IMR-90 (cell line): ENCODE measurements at regions not wholly inside any gene's neighbourhood (a gene's known extent, or its start where the extent isn't known, plus 50 kb on each side); places are given as distances from the start of the nearest gene placed in this dataset.

Experiments used
- ATAC-seq: fragments of 200-7000 bp; cut with Tn5 transposase; 2 replicates; pipeline ENCODE4 v1.9.1; 2020; ENCODE audit warnings: low read depth, mild to moderate bottlenecking, moderate library complexity
- BruUV-seq: library from RNA; stranded (reverse); fragments of 400-500 nt; replicated peaks from 2 replicates; lab custom pipeline; 2021; lab: Mats Ljungman, UMichigan
- CTCF ChIA-PET: fragments of 300-600 bp; formaldehyde crosslinking; extraction: SDS; loops from one replicate; lab custom pipeline; 2021; ENCODE audit warnings: antibody characterized with exemption; lab: Yijun Ruan, JAX
- POLR2A ChIA-PET: fragments of 300-600 bp; sonication (Branson Sonifier 250); formaldehyde crosslinking; loops from one replicate; lab custom pipeline; 2022; ENCODE audit warnings: antibody characterized with exemption; ENCODE audit not compliant: unreplicated experiment; lab: Charles Lee
- DNase-seq: peaks from one replicate; pipeline ENCODE4 v3.0.0; 2013
- H2AFZ ChIP-seq: replicated peaks from 2 replicates; pipeline ENCODE3; 2013; ENCODE audit warnings: low read length, mild to moderate bottlenecking; ENCODE audit not compliant: poor library complexity
- H2AK5ac ChIP-seq: 2 replicates; pipeline ENCODE4 v1.6.1; 2013; ENCODE audit warnings: low read depth, low read length, inconsistent platforms
- H2AK9ac ChIP-seq: replicated peaks from 2 replicates; pipeline ENCODE3; 2013; ENCODE audit warnings: mild to moderate bottlenecking, low read depth, low read length, moderate library complexity; ENCODE audit not compliant: poor library complexity
- H2BK120ac ChIP-seq: 2 replicates; pipeline ENCODE4 v1.6.1; 2013; ENCODE audit warnings: low read depth, low read length, inconsistent platforms
- H2BK15ac ChIP-seq: 3 replicates; pipeline ENCODE4 v1.6.1; 2013; ENCODE audit warnings: low read depth, low read length, inconsistent platforms
- H2BK20ac ChIP-seq: 2 replicates; pipeline ENCODE4 v1.6.1; 2013; ENCODE audit warnings: low read depth, mild to moderate bottlenecking, inconsistent platforms, low read length, moderate library complexity
- H2BK5ac ChIP-seq: 2 replicates; pipeline ENCODE4 v1.6.1; 2013; ENCODE audit warnings: mild to moderate bottlenecking, low read depth, low read length, inconsistent platforms; ENCODE audit not compliant: poor library complexity, severe bottlenecking
- H3K14ac ChIP-seq: replicated peaks from 2 replicates; pipeline ENCODE4 v1.6.1; 2013; ENCODE audit warnings: low read depth, low read length, inconsistent platforms
- H3K18ac ChIP-seq: 2 replicates; pipeline ENCODE4 v1.6.1; 2013; ENCODE audit warnings: low read depth, low read length, control low read depth
- H3K23ac ChIP-seq: 2 replicates; pipeline ENCODE4 v1.6.1; 2013; ENCODE audit warnings: low read depth, low read length, inconsistent platforms
- H3K27ac ChIP-seq: 2 replicates; pipeline ENCODE4 v1.5.1; 2013; ENCODE audit warnings: mild to moderate bottlenecking, control low read depth, low read length; ENCODE audit not compliant: insufficient read depth
- H3K27me3 ChIP-seq: 2 replicates; pipeline ENCODE4 v1.6.1; 2013; ENCODE audit warnings: low read length; ENCODE audit not compliant: control insufficient read depth, insufficient read depth
- H3K36me3 ChIP-seq: 2 replicates; pipeline ENCODE4 v1.6.1; 2013; ENCODE audit warnings: low read length, mixed read lengths; ENCODE audit not compliant: control insufficient read depth, insufficient read depth
- H3K4ac ChIP-seq: 2 replicates; pipeline ENCODE4 v1.6.1; 2013; ENCODE audit warnings: low read depth, low read length, inconsistent platforms
- H3K4me1 ChIP-seq: 2 replicates; pipeline ENCODE4 v1.6.1; 2013; ENCODE audit warnings: low read length, mixed read lengths; ENCODE audit not compliant: control insufficient read depth, insufficient read depth
- H3K4me2 ChIP-seq: 2 replicates; pipeline ENCODE4 v1.6.1; 2013; ENCODE audit warnings: low read depth, mild to moderate bottlenecking, control low read depth, low read length, moderate library complexity
- H3K4me3 ChIP-seq: 2 replicates; pipeline ENCODE4 v1.5.1; 2013; ENCODE audit warnings: low read depth, mild to moderate bottlenecking, control low read depth, low read length, moderate library complexity; ENCODE audit not compliant: insufficient read depth
- H3K56ac ChIP-seq: 2 replicates; pipeline ENCODE4 v1.6.1; 2013; ENCODE audit warnings: low read length, inconsistent platforms; ENCODE audit not compliant: insufficient read depth; ENCODE audit errors: extremely low read depth
- H3K79me1 ChIP-seq, 2 experiments: 2 replicates each; pipeline ENCODE4 v1.6.1; 2013; ENCODE audit warnings: low read length in 2 of 2, inconsistent platforms in 1 of 2, low read depth in 1 of 2
- H3K9ac ChIP-seq: 2 replicates; pipeline ENCODE4 v1.6.1; 2013; ENCODE audit warnings: low read depth, low read length, control low read depth
- H3K9me1 ChIP-seq: 2 replicates; pipeline ENCODE4 v1.6.1; 2013; ENCODE audit warnings: low read length, inconsistent platforms; ENCODE audit not compliant: insufficient read depth
- H3K9me3 ChIP-seq: 2 replicates; pipeline ENCODE4 v1.6.1; 2013; ENCODE audit warnings: low read length; ENCODE audit not compliant: control insufficient read depth, insufficient read depth
- H4K20me1 ChIP-seq: 2 replicates; pipeline ENCODE4 v1.6.1; 2013; ENCODE audit warnings: low read length, inconsistent platforms; ENCODE audit not compliant: insufficient read depth
- H4K5ac ChIP-seq: 2 replicates; pipeline ENCODE4 v1.6.1; 2013; ENCODE audit warnings: mild to moderate bottlenecking, low read depth, low read length, control low read depth
- H4K8ac ChIP-seq, 2 experiments: 2 replicates each; pipeline ENCODE4 v1.6.1; 2013; ENCODE audit warnings: low read depth in 2 of 2, low read length in 2 of 2, control low read depth in 1 of 2, inconsistent platforms in 1 of 2
- H4K91ac ChIP-seq: 2 replicates; pipeline ENCODE4 v1.6.1; 2013; ENCODE audit warnings: low read depth, low read length, inconsistent platforms; ENCODE audit not compliant: insufficient read depth
- CHD1 ChIP-seq: IDR thresholded peaks from 2 replicates; pipeline ENCODE4 v1.6.1; 2012; ENCODE audit warnings: low read depth, low read length, improper control_type of control experiment
- NFE2L2 ChIP-seq: fragments of 150-350 bp; IDR thresholded peaks from 2 replicates; pipeline ENCODE4 v1.6.1; 2016; ENCODE audit warnings: low read depth, mild to moderate bottlenecking, low read length
- RAD21 ChIP-seq: IDR thresholded peaks from 2 replicates; pipeline ENCODE4 v1.6.1; 2012; ENCODE audit warnings: low read length, improper control_type of control experiment
- RCOR1 ChIP-seq: IDR thresholded peaks from 2 replicates; pipeline ENCODE4 v1.6.1; 2012; ENCODE audit warnings: mild to moderate bottlenecking, low read length, improper control_type of control experiment; ENCODE audit not compliant: insufficient replicate concordance
- WGBS, 2 experiments: methylation state at CpG; one replicate each; pipeline versions ENCODE4 v1.1.5 to v1.1.7; 2013; ENCODE audit warnings: missing lambda C conversion rate in 2 of 2; ENCODE audit not compliant: insufficient read length in 1 of 2; ENCODE audit errors: extremely low coverage in 2 of 2; 5-methylcytosine and 5-hydroxymethylcytosine counted together
- dilution Hi-C: fragments of 300-500 bp; cut with HindIII; formaldehyde crosslinking; loops from one replicate; pipeline ENCODE4 v1.14.3; 2018; ENCODE audit warnings: low sequenced_read_pairs; ENCODE audit not compliant: unreplicated experiment
- in situ Hi-C: fragments of 300-500 bp; cut with MboI; formaldehyde crosslinking; loops from 3 replicates; pipeline ENCODE4 v1.14.3; 2019; ENCODE audit warnings: low sequenced_read_pairs, inconsistent platforms, mixed read lengths
- intact Hi-C: fragments of 100-400 bp; cut with micrococcal nuclease; formaldehyde crosslinking; loops from 2 replicates; pipeline ENCODE4 v1.10.0; 2022
- TF ChIP-seq, protein P1 (sequence below): fragments of 150-350 bp; IDR thresholded peaks from 2 replicates; pipeline ENCODE4 v1.6.1; 2017; ENCODE audit warnings: mild to moderate bottlenecking, antibody characterized with exemption, low read length, low read depth
- TF ChIP-seq, protein P2 (sequence below): conservative IDR thresholded peaks from 2 replicates; pipeline ENCODE4 v1.5.1; 2012; ENCODE audit warnings: mild to moderate bottlenecking, low read depth, low read length, improper control_type of control experiment

DNA sequence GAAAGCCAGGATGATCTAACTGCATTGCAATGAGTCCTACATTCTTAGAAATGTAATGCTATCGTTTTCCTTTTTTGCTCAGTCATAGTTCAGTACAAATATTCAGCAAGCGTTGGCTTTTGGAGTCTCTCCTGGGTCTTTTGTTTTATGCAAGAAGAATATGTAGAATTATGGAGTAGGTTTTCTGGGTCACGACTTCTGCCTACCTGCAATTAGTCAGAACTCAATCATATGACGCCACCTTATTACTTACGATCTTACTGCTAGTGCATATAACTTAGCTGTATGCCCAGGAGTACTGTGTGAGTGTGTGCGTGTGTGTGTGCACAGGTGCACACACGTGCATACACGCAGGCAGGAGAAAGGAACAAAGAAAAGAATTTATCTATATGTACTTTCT is 640.2 kb downstream of the STK39 start:
- POLR2A ChIA-PET = no interaction called here
- in situ Hi-C loops = no loop called here
- dilution Hi-C loops = no loop called here

More for the DNA sequence above, 640.2 kb downstream of the STK39 start:
- no TSS peak for BruUV-seq
- TF ChIP-seq RAD21 (no peak), RCOR1 (no peak), CHD1 (no peak), NFE2L2 (peak; percentile 36; the same call in 1 of the 2 replicates)
- TF ChIP-seq, protein P1, sequence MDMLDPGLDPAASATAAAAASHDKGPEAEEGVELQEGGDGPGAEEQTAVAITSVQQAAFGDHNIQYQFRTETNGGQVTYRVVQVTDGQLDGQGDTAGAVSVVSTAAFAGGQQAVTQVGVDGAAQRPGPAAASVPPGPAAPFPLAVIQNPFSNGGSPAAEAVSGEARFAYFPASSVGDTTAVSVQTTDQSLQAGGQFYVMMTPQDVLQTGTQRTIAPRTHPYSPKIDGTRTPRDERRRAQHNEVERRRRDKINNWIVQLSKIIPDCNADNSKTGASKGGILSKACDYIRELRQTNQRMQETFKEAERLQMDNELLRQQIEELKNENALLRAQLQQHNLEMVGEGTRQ = no peak
- TF ChIP-seq, protein P2, sequence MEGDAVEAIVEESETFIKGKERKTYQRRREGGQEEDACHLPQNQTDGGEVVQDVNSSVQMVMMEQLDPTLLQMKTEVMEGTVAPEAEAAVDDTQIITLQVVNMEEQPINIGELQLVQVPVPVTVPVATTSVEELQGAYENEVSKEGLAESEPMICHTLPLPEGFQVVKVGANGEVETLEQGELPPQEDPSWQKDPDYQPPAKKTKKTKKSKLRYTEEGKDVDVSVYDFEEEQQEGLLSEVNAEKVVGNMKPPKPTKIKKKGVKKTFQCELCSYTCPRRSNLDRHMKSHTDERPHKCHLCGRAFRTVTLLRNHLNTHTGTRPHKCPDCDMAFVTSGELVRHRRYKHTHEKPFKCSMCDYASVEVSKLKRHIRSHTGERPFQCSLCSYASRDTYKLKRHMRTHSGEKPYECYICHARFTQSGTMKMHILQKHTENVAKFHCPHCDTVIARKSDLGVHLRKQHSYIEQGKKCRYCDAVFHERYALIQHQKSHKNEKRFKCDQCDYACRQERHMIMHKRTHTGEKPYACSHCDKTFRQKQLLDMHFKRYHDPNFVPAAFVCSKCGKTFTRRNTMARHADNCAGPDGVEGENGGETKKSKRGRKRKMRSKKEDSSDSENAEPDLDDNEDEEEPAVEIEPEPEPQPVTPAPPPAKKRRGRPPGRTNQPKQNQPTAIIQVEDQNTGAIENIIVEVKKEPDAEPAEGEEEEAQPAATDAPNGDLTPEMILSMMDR = no peak
- no peaks in the 10 kb centered on the region for H3K4me1 ChIP-seq
- no peak overlapping the region for H3K18ac ChIP-seq
- no peak overlapping the region for H3K14ac ChIP-seq
- ATAC-seq = no peak; the same call in 1 of the 2 replicates
- H2BK5ac ChIP-seq = no peak overlapping the region
- no peaks in the 10 kb centered on the region for H3K27me3 ChIP-seq
- no peak overlapping the region for H3K4ac ChIP-seq
- H4K5ac ChIP-seq = no peak overlapping the region
- no peak overlapping the region for H4K91ac ChIP-seq
- H3K36me3 ChIP-seq = no peaks in the 10 kb centered on the region
- no peak overlapping the region for H4K8ac ChIP-seq
- no CpG with 5 or more reads among the region's 8 CpGs for whole genome bisulfite sequencing, 2 experiments
- H2AK5ac ChIP-seq = no peak overlapping the region
- H2BK20ac ChIP-seq = no peak overlapping the region
- no peak overlapping the region for H3K9ac ChIP-seq
- H3K4me3 ChIP-seq = no peak overlapping the region
- DNase-seq = peak; percentile 1
- no peaks in the 10 kb centered on the region for H3K9me1 ChIP-seq
- H3K56ac ChIP-seq = no peak overlapping the region
- no peaks in the 10 kb centered on the region; the same call in 1 of the 2 replicates for H3K9me3 ChIP-seq
- H3K27ac ChIP-seq = no peak overlapping the region
- intact Hi-C loops = loop anchor here (10.0 kb wide), 1 partner anchor 508 kb away; no protein-coding TSS in a partner anchor
- CTCF ChIA-PET = interaction anchor here (1.1 kb wide), 1 partner anchor 17 kb away, joined by 3 read pairs; no protein-coding TSS in a partner anchor
- H3K4me2 ChIP-seq = no peak overlapping the region
- no peaks in the 10 kb centered on the region for H3K79me1 ChIP-seq
- H2AFZ ChIP-seq = no peak overlapping the region
- H4K20me1 ChIP-seq = no peaks in the 10 kb centered on the region
- no peak overlapping the region for H3K23ac ChIP-seq
- H2BK120ac ChIP-seq = no peak overlapping the region
- no peak overlapping the region for H2AK9ac ChIP-seq
- no peak overlapping the region for H2BK15ac ChIP-seq
